ENCODE measurements at regions not wholly inside any gene's neighbourhood (a gene's known extent, or its start where the extent isn't known, plus 50 kb on each side); places are given as distances from the start of the nearest gene placed in this dataset.
"Not testable (repeated sequence)": the region's sequence is repeated elsewhere in the genome, so short reads cannot be mapped to it uniquely, and the experiment has no call there.

- no peak overlapping the region for H3K4me3 ChIP-seq (ENCODE audit: low read depth, low read length)
- TF ChIP-seq, protein P1, sequence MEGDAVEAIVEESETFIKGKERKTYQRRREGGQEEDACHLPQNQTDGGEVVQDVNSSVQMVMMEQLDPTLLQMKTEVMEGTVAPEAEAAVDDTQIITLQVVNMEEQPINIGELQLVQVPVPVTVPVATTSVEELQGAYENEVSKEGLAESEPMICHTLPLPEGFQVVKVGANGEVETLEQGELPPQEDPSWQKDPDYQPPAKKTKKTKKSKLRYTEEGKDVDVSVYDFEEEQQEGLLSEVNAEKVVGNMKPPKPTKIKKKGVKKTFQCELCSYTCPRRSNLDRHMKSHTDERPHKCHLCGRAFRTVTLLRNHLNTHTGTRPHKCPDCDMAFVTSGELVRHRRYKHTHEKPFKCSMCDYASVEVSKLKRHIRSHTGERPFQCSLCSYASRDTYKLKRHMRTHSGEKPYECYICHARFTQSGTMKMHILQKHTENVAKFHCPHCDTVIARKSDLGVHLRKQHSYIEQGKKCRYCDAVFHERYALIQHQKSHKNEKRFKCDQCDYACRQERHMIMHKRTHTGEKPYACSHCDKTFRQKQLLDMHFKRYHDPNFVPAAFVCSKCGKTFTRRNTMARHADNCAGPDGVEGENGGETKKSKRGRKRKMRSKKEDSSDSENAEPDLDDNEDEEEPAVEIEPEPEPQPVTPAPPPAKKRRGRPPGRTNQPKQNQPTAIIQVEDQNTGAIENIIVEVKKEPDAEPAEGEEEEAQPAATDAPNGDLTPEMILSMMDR (IDR thresholded peaks at IDR 0.05; ENCODE audit: low read depth, low read length, missing control alignments), result no peak
- in situ Hi-C loops (cut with HindIII; ENCODE audit: low sequenced_read_pairs), result loop anchor here (5.0 kb wide), 1 partner anchor 79 kb away; no protein-coding TSS in a partner anchor
- no peak for DNase-seq (ENCODE audit: low read depth)
Measured at GRCh38 chr3:187808527-187808895, 63.2 kb upstream of the BCL6 start.

GRCh38 chr3:187809612-187809991, 64.3 kb upstream of the BCL6 start:
- TF ChIP-seq, protein P1 (IDR thresholded peaks at IDR 0.05; ENCODE audit: low read depth, low read length, missing control alignments), result no peak
- in situ Hi-C loops (cut with HindIII; ENCODE audit: low sequenced_read_pairs), result loop anchor here (5.0 kb wide), 1 partner anchor 78 kb away; no protein-coding TSS in a partner anchor
- DNase-seq (ENCODE audit: low read depth), result no peak
- no peak overlapping the region for H3K4me3 ChIP-seq (ENCODE audit: low read depth, low read length)

GRCh38 chr3:187810021-187810446, 64.8 kb upstream of the BCL6 start:
- in situ Hi-C loops (cut with HindIII; ENCODE audit: low sequenced_read_pairs), result no loop called here
- H3K4me3 ChIP-seq (ENCODE audit: low read depth, low read length), result no peak overlapping the region
- no peak for DNase-seq (ENCODE audit: low read depth)
- TF ChIP-seq, protein P1 (IDR thresholded peaks at IDR 0.05; ENCODE audit: low read depth, low read length, missing control alignments), result no peak

- H3K4me3 ChIP-seq (ENCODE audit: low read depth, low read length), result no peak overlapping the region
- no peak for DNase-seq (ENCODE audit: low read depth)
- TF ChIP-seq, protein P1 (IDR thresholded peaks at IDR 0.05; ENCODE audit: low read depth, low read length, missing control alignments), result no peak
- in situ Hi-C loops (cut with HindIII; ENCODE audit: low sequenced_read_pairs), result no loop called here
Measured at GRCh38 chr3:187811585-187812250, 66.5 kb upstream of the BCL6 start.

DNA sequence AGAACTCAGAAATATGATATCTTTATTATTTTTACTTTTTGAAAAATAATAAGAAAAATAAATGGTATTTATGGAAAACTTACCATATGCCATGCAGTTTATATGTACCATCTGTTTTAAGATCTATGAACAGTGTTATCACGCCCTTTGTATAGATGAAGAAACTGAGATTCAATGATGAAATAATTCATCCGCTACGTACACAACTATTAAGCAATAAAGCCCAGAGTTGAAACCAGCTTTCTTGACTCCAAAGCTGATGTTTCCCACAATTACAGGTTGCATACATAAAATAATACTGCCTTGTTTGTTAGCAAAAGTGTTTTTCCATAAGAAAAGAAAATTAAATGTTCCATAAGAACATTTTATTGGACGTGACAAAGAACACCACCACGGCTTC, 67.2 kb upstream of the BCL6 start:
- TF ChIP-seq, protein P1 (IDR thresholded peaks at IDR 0.05; ENCODE audit: low read depth, low read length, missing control alignments), result no peak
- no peak for DNase-seq (ENCODE audit: low read depth)
- H3K4me3 ChIP-seq (ENCODE audit: low read depth, low read length), result no peak overlapping the region
- in situ Hi-C loops (cut with HindIII; ENCODE audit: low sequenced_read_pairs), result no loop called here

GRCh38 chr3:187813198-187813597, 67.9 kb upstream of the BCL6 start:
- no peak overlapping the region for H3K4me3 ChIP-seq (ENCODE audit: low read depth, low read length)
- TF ChIP-seq, protein P1 (IDR thresholded peaks at IDR 0.05; ENCODE audit: low read depth, low read length, missing control alignments), result no peak
- DNase-seq (ENCODE audit: low read depth), result no peak
- in situ Hi-C loops (cut with HindIII; ENCODE audit: low sequenced_read_pairs), result no loop called here

- H3K4me3 ChIP-seq (ENCODE audit: low read depth, low read length); in situ Hi-C loops (cut with HindIII; ENCODE audit: low sequenced_read_pairs): not testable (repeated sequence)
Measured at GRCh38 chr3:187817766-187818165, 72.5 kb upstream of the BCL6 start.

More at GRCh38 chr3:187817766-187818165, 72.5 kb upstream of the BCL6 start:
- DNase-seq (ENCODE audit: low read depth), result not testable (repeated sequence)

All from astrocyte of the cerebellum (primary cell).